ENCODE measurements at regions not wholly inside any gene's neighbourhood (a gene's known extent, or its start where the extent isn't known, plus 50 kb on each side); places are given as distances from the start of the nearest gene placed in this dataset.
A peak's percentile ranks its signal among the peaks of the same experiment; 100 is the strongest.

DNA sequence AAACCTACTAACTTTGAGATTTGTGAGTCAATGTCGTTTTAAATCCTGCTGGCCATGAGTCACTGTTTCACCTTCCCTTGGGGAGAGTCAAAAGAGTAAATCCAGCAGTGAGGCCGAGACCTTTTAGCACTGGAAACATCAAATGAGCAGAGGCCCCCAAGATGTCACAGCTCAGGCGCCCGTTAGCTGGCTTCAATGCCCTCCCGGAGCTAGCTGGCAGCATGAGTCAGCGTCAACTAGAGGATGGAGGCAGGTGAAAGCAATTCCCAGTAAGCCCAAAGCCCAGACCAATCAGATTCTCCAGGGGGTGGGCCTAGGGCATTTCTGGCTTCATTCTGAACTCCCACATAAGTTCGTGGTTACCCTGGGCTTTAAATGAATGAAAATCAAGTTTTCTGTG, 170.9 kb downstream of the CLCN4 start:
- DNase-seq (ENCODE audit: low spot score in 2 of 2), result no peak
- TF ChIP-seq POLR2A (IDR thresholded peaks at IDR 0.05), result no peak
- no peak overlapping the region for H3K4me3 ChIP-seq (ENCODE audit: low read depth, poor library complexity, severe bottlenecking)
- intact Hi-C loops (cut with DNase I; ENCODE audit: low total_unique reads), result loop anchor here (5.0 kb wide), 1 partner anchor 1585 kb away; no protein-coding TSS in a partner anchor
- WGBS, 2 donors, result 61 to 79% methylated on average over 5 to 7 of the region's 7 CpGs

DNA sequence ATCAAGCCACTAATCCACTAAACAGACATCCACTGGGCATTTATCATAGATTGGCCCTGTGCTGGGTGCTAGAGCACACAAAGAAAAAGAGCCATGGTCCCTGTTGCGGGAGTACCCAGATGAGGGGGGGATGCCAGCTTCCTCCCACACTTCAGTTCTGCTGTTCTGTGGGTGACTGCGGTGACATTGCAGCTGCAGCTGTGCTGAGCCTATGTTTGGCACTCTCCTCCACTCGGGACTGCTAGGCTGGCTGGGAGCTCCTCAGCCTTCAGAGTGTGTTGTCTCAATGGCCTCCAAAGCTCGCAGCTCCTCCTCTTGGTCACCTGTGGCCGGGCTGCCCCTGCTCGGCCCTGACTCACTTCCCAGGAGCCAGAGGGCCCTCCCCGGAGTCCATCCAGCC, 173.2 kb downstream of the CLCN4 start:
- TF ChIP-seq POLR2A (IDR thresholded peaks at IDR 0.05), result no peak
- TF ChIP-seq, protein P1, sequence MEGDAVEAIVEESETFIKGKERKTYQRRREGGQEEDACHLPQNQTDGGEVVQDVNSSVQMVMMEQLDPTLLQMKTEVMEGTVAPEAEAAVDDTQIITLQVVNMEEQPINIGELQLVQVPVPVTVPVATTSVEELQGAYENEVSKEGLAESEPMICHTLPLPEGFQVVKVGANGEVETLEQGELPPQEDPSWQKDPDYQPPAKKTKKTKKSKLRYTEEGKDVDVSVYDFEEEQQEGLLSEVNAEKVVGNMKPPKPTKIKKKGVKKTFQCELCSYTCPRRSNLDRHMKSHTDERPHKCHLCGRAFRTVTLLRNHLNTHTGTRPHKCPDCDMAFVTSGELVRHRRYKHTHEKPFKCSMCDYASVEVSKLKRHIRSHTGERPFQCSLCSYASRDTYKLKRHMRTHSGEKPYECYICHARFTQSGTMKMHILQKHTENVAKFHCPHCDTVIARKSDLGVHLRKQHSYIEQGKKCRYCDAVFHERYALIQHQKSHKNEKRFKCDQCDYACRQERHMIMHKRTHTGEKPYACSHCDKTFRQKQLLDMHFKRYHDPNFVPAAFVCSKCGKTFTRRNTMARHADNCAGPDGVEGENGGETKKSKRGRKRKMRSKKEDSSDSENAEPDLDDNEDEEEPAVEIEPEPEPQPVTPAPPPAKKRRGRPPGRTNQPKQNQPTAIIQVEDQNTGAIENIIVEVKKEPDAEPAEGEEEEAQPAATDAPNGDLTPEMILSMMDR (IDR thresholded peaks at IDR 0.05), result no peak
- 86 to 100% methylated on average over 1 to 5 of the region's 7 CpGs for WGBS, 2 donors

DNA sequence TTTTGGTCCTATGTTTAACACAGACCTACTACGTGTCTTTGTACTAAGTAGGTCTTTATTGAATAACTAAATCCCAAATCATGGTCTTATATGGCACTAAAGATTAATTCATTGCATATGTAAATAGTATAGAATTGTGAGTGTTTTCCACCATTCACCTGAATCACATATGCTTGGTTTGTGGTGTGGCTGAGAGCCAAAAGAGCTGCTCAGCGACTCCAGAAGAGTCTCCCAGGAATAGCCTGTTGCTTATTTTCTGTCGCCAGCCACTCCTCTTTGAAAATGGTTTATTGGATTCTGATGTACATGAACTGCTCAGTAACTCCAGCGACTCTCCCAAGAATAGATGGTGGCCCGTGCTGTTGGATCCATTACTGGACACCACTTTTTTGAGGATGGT, 184.5 kb downstream of the CLCN4 start:
- intact Hi-C loops (cut with DNase I; ENCODE audit: low total_unique reads), result no loop called here

More for the DNA sequence above, 173.2 kb downstream of the CLCN4 start:
- DNase-seq (ENCODE audit: low spot score in 2 of 2), result no peak
- intact Hi-C loops (cut with DNase I; ENCODE audit: low total_unique reads), result loop anchor here (5.0 kb wide), 1 partner anchor 1588 kb away; no protein-coding TSS in a partner anchor
- no peak overlapping the region for H3K4me3 ChIP-seq (ENCODE audit: low read depth, poor library complexity, severe bottlenecking)

DNA sequence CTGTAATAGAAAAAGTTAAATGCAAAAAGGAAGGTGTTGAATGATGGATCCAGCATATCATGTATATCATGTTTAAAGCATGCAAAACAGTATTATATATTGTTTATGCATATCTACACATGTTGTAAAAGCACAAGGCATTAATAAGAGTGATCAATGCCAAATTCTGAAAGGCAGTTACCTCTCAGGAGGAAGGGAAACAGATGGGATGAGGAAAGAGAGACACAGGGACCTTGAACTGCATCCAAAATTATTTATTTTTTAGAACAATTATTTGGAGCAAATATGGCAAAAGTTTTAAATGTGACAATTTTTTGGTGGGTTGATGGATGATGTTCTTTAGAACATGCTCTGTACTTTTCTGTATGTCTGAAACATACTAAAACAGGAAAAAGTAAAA, 193.4 kb downstream of the CLCN4 start:
- intact Hi-C loops (cut with DNase I; ENCODE audit: low total_unique reads), result no loop called here
- no peak overlapping the region for H3K4me3 ChIP-seq (ENCODE audit: low read depth, poor library complexity, severe bottlenecking)
- no peak for DNase-seq (ENCODE audit: low spot score in 2 of 2)
- TF ChIP-seq POLR2A (IDR thresholded peaks at IDR 0.05), result no peak
- TF ChIP-seq, protein P1 (IDR thresholded peaks at IDR 0.05), result no peak

More for the DNA sequence above, 184.5 kb downstream of the CLCN4 start:
- TF ChIP-seq POLR2A (IDR thresholded peaks at IDR 0.05), result no peak
- TF ChIP-seq, protein P1 (IDR thresholded peaks at IDR 0.05), result no peak
- DNase-seq (ENCODE audit: low spot score in 2 of 2), result no peak
- no peak overlapping the region for H3K4me3 ChIP-seq (ENCODE audit: low read depth, poor library complexity, severe bottlenecking)
- 60 to 67% methylated on average over 5 of the region's 5 CpGs for WGBS, 2 donors

DNA sequence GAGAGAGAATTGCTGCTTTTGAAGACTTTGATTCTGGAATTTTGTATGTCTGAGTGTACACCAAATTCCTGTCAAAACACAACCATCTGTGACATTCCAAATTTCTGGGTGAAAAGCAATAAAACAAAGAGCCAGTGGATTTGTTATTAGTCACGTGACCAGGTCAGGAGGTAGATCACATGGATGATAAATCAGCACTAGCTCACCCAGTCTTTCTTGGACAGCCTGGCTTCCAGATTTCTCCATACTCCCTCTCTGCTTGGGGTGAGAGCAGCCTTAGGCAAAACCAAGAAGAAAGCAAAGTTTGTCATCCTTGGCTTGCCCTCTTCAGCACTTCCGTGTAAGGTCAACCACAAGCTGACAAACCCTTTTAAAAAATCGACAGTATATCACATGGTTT, 194.2 kb downstream of the CLCN4 start:
- DNase-seq (ENCODE audit: low spot score in 2 of 2), result peak in 1 of 2 donors; percentile 14
- WGBS, 2 donors, result 28 to 47% methylated on average over 3 of the region's 3 CpGs
- H3K4me3 ChIP-seq (ENCODE audit: low read depth, poor library complexity, severe bottlenecking), result no peak overlapping the region
- TF ChIP-seq, protein P1 (IDR thresholded peaks at IDR 0.05), result no peak
- no peak for TF ChIP-seq POLR2A (IDR thresholded peaks at IDR 0.05)
- intact Hi-C loops (cut with DNase I; ENCODE audit: low total_unique reads), result no loop called here

DNA sequence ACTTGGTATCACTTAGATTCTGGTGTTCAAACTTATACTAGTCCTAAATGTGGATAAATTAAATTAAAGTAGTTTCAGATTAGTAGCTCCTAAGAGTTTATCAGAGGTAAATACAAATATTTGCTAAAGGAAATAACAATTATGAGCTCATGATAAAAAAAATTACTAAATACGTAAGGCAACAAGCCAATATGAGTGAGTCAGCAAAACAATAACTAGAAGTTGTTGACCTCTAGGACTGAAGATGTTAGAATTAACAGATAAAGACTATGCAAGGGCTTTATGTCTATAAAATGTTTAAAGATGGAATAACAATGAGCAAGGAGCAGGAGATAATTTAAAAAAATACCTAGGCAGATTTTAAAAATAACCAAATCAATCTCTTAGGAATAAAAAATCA, 195.8 kb downstream of the CLCN4 start:
- no peak for TF ChIP-seq POLR2A (IDR thresholded peaks at IDR 0.05)
- TF ChIP-seq, protein P1 (IDR thresholded peaks at IDR 0.05), result no peak
- DNase-seq (ENCODE audit: low spot score in 2 of 2), result no peak
- 46 to 69% methylated on average over 1 of the region's 1 CpG for WGBS, 2 donors
- no peak overlapping the region for H3K4me3 ChIP-seq (ENCODE audit: low read depth, poor library complexity, severe bottlenecking)
- intact Hi-C loops (cut with DNase I; ENCODE audit: low total_unique reads), result no loop called here

Data from lower leg skin (tissue), 4 donors.